ENCODE measurements at regions not wholly inside any gene's neighbourhood (a gene's known extent, or its start where the extent isn't known, plus 50 kb on each side); places are given as distances from the start of the nearest gene placed in this dataset.

GRCh38 chr12:78628491-78629100, 236.0 kb upstream of the SYT1 start:
- Mint-ChIP-seq H3K4me3 (no peak overlapping the region), H3K4me1 (no peaks in the 10 kb centered on the region), H3K27ac (no peak overlapping the region), H3K9me3 (peaks cover 16% of the 10 kb centered on the region), H3K36me3 (ENCODE audit: low read depth) (no peaks in the 10 kb centered on the region), H3K27me3 (ENCODE audit: insufficient read depth) (no peaks in the 10 kb centered on the region)
- no peak for DNase-seq
- 100% methylated on average over 1 of the region's 1 CpG; no CpG with 5 or more reads in 1 of the 2 experiments for WGBS, 2 experiments (ENCODE audit: insufficient coverage in 1 of 2, insufficient read length in 1 of 2)
- no peaks in the 10 kb centered on the region for H3K4me1 ChIP-seq (ENCODE audit: control insufficient read depth, insufficient read depth, low read length)
- TF ChIP-seq, protein P1, sequence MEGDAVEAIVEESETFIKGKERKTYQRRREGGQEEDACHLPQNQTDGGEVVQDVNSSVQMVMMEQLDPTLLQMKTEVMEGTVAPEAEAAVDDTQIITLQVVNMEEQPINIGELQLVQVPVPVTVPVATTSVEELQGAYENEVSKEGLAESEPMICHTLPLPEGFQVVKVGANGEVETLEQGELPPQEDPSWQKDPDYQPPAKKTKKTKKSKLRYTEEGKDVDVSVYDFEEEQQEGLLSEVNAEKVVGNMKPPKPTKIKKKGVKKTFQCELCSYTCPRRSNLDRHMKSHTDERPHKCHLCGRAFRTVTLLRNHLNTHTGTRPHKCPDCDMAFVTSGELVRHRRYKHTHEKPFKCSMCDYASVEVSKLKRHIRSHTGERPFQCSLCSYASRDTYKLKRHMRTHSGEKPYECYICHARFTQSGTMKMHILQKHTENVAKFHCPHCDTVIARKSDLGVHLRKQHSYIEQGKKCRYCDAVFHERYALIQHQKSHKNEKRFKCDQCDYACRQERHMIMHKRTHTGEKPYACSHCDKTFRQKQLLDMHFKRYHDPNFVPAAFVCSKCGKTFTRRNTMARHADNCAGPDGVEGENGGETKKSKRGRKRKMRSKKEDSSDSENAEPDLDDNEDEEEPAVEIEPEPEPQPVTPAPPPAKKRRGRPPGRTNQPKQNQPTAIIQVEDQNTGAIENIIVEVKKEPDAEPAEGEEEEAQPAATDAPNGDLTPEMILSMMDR (conservative IDR thresholded peaks at IDR 0.05), result no peak
- no peaks in the 10 kb centered on the region for H3K36me3 ChIP-seq (ENCODE audit: control insufficient read depth, insufficient read depth, low read length)
- no peak overlapping the region for H3K4me3 ChIP-seq (ENCODE audit: low read length)
- H3K27me3 ChIP-seq (ENCODE audit: control insufficient read depth, insufficient read depth, low read length, poor library complexity, severe bottlenecking), result no peaks in the 10 kb centered on the region
- H3K9me3 ChIP-seq (ENCODE audit: control insufficient read depth, low read length), result peaks cover 21% of the 10 kb centered on the region
- no peak overlapping the region for H3K9ac ChIP-seq (ENCODE audit: extremely low read depth, low read length, poor library complexity, severe bottlenecking)
- H3K27ac ChIP-seq (ENCODE audit: low read depth, low read length), result no peak overlapping the region

GRCh38 chr12:78636231-78636855, 228.2 kb upstream of the SYT1 start:
- H3K27ac Mint-ChIP-seq, result no peak overlapping the region
- Histone ChIP-seq H3K27me3 (ENCODE audit: control insufficient read depth, insufficient read depth, low read length, poor library complexity, severe bottlenecking) (no peaks in the 10 kb centered on the region), H3K9me3 (ENCODE audit: control insufficient read depth, low read length) (peaks cover 9% of the 10 kb centered on the region), H3K4me1 (ENCODE audit: control insufficient read depth, insufficient read depth, low read length) (no peaks in the 10 kb centered on the region), H3K9ac (ENCODE audit: extremely low read depth, low read length, poor library complexity, severe bottlenecking) (no peak overlapping the region), H3K27ac (ENCODE audit: low read depth, low read length) (no peak overlapping the region), H3K36me3 (ENCODE audit: control insufficient read depth, insufficient read depth, low read length) (no peaks in the 10 kb centered on the region), H3K4me3 (ENCODE audit: low read length) (no peak overlapping the region)
- TF ChIP-seq, protein P1 (conservative IDR thresholded peaks at IDR 0.05), result no peak
- WGBS, 2 experiments (ENCODE audit: insufficient coverage in 1 of 2, insufficient read length in 1 of 2), result 79 to 86% methylated on average over 2 to 4 of the region's 4 CpGs
- H3K27me3 Mint-ChIP-seq (ENCODE audit: insufficient read depth), result no peaks in the 10 kb centered on the region
- H3K9me3 Mint-ChIP-seq, result peaks cover 5% of the 10 kb centered on the region
- H3K4me1 Mint-ChIP-seq, result no peaks in the 10 kb centered on the region
- DNase-seq, result no peak
- H3K4me3 Mint-ChIP-seq, result no peak overlapping the region
- H3K36me3 Mint-ChIP-seq (ENCODE audit: low read depth), result no peaks in the 10 kb centered on the region

GRCh38 chr12:78641837-78642423, 222.6 kb upstream of the SYT1 start:
- Histone ChIP-seq H3K27ac (ENCODE audit: low read depth, low read length) (no peak overlapping the region), H3K4me3 (ENCODE audit: low read length) (no peak overlapping the region), H3K27me3 (ENCODE audit: control insufficient read depth, insufficient read depth, low read length, poor library complexity, severe bottlenecking) (no peaks in the 10 kb centered on the region), H3K9me3 (ENCODE audit: control insufficient read depth, low read length) (peaks cover 2% of the 10 kb centered on the region), H3K36me3 (ENCODE audit: control insufficient read depth, insufficient read depth, low read length) (no peaks in the 10 kb centered on the region), H3K4me1 (ENCODE audit: control insufficient read depth, insufficient read depth, low read length) (no peaks in the 10 kb centered on the region), H3K9ac (ENCODE audit: extremely low read depth, low read length, poor library complexity, severe bottlenecking) (no peak overlapping the region)
- peaks cover 21% of the 10 kb centered on the region for H3K27me3 Mint-ChIP-seq (ENCODE audit: insufficient read depth)
- peaks cover 1% of the 10 kb centered on the region for H3K9me3 Mint-ChIP-seq
- H3K27ac Mint-ChIP-seq, result no peak overlapping the region
- H3K36me3 Mint-ChIP-seq (ENCODE audit: low read depth), result no peaks in the 10 kb centered on the region
- no peak overlapping the region for H3K4me3 Mint-ChIP-seq
- TF ChIP-seq, protein P1 (conservative IDR thresholded peaks at IDR 0.05), result peak; percentile 68
- H3K4me1 Mint-ChIP-seq, result no peaks in the 10 kb centered on the region
- WGBS, 2 experiments (ENCODE audit: insufficient coverage in 1 of 2, insufficient read length in 1 of 2), result 67% methylated on average over 1 of the region's 1 CpG; no CpG with 5 or more reads in 1 of the 2 experiments
- DNase-seq, result no peak
